T-helper 17 cell (primary cell): ENCODE measurements at regions not wholly inside any gene's neighbourhood (a gene's known extent, or its start where the extent isn't known, plus 50 kb on each side); places are given as distances from the start of the nearest gene placed in this dataset.
"Not testable (repeated sequence)": the region's sequence is repeated elsewhere in the genome, so short reads cannot be mapped to it uniquely, and the experiment has no call there.

ENCODE experiments used
- ATAC-seq: fragments of 150-1000 bp; cut with Tn5 transposase; 2 replicates; pipeline ENCODE4 v1.10.0; 2021; ENCODE audit warnings: mild to moderate bottlenecking, moderate library complexity
- DNase-seq, 3 donors: peaks; one replicate each; pipeline versions ENCODE4 v3.0.0 to v3.0.0-alpha.2; 2020 to 2021
- H3K9me3 ChIP-seq: one replicate; pipeline ENCODE4 v1.7.0; 2013; ENCODE audit warnings: low read length, mild to moderate bottlenecking; ENCODE audit not compliant: control insufficient read depth, poor library complexity, severe bottlenecking
- H3K27ac Mint-ChIP-seq: one replicate; pipeline ENCODE4 v1.8.0; 2022; ENCODE audit warnings: mild to moderate bottlenecking, moderate library complexity, mixed read lengths
- H3K27me3 Mint-ChIP-seq: one replicate; pipeline ENCODE4 v1.8.0; 2022; ENCODE audit warnings: mixed read lengths
- H3K36me3 Mint-ChIP-seq: one replicate; pipeline ENCODE4 v1.8.0; 2022; ENCODE audit warnings: low read depth, mixed read lengths
- H3K4me1 Mint-ChIP-seq: one replicate; pipeline ENCODE4 v1.8.0; 2022; ENCODE audit warnings: mild to moderate bottlenecking, mixed read lengths
- H3K4me3 Mint-ChIP-seq: one replicate; pipeline ENCODE4 v1.8.0; 2022; ENCODE audit warnings: mild to moderate bottlenecking, moderate library complexity, mixed read lengths

DNA sequence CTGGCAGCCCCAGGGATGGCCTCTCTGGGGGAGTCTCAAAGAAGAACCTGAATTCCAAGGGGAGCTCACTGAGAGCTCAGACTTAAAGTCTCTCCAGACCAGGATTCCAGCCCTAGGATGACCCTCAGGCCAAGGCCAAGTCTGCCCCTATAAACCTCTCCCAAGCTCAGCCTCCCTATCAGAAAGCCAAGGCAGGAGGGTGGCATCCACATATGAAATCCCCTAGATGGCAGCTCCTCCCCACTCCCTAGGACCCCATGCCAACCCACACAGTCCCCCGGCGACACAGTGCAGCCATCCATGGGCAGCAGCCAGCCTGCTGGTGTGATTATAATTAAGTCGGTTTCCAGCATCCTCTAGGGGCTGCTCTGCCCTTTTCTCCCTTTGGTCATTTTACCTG, 269.9 kb downstream of the CDK5RAP2 start:
- H3K36me3 Mint-ChIP-seq, result no peaks in the 10 kb centered on the region
- peaks cover 31% of the 10 kb centered on the region for H3K27me3 Mint-ChIP-seq
- ATAC-seq (no peak), DNase-seq (no peak)
- no peak overlapping the region for H3K4me3 Mint-ChIP-seq
- no peaks in the 10 kb centered on the region for H3K9me3 ChIP-seq
- peaks cover 2% of the 10 kb centered on the region for H3K4me1 Mint-ChIP-seq
- H3K27ac Mint-ChIP-seq, result no peak overlapping the region

DNA sequence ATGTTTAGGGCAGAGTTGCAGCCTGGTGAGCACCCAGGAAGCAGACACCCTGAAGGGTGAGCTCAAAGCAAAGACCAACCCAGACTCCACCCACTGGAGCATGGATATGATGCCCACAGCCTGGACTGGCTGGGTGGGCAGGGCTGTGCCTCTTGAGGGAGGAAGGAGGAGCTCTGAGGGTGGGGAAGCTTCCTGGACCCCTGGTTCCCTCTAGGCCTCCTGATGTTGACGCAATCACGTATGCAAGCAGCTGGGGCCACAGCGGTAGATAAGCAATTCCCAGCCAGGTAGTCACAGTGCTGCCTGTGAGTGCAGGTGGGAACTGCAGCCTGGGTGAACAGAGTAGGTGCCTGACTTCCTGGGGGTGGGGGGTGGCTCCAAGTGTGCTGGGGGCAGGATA, 271.5 kb downstream of the CDK5RAP2 start:
- H3K27ac Mint-ChIP-seq, result no peak overlapping the region
- H3K9me3 ChIP-seq, result no peaks in the 10 kb centered on the region
- ATAC-seq (no peak), DNase-seq (no peak)
- peaks cover 31% of the 10 kb centered on the region for H3K27me3 Mint-ChIP-seq
- no peaks in the 10 kb centered on the region for H3K36me3 Mint-ChIP-seq
- H3K4me3 Mint-ChIP-seq, result no peak overlapping the region
- H3K4me1 Mint-ChIP-seq, result peaks cover 2% of the 10 kb centered on the region

GRCh38 chr9:120307599-120307998, 272.4 kb downstream of the CDK5RAP2 start:
- H3K9me3 ChIP-seq, result no peaks in the 10 kb centered on the region
- Mint-ChIP-seq H3K27me3 (peaks cover 31% of the 10 kb centered on the region), H3K27ac (no peak overlapping the region), H3K4me3 (no peak overlapping the region), H3K36me3 (no peaks in the 10 kb centered on the region), H3K4me1 (peaks cover 2% of the 10 kb centered on the region)
- DNase-seq (no peak), ATAC-seq (no peak)

GRCh38 chr9:120306561-120306960, 273.4 kb downstream of the CDK5RAP2 start:
- peaks cover 2% of the 10 kb centered on the region for H3K4me1 Mint-ChIP-seq
- H3K9me3 ChIP-seq, result no peaks in the 10 kb centered on the region
- no peak overlapping the region for H3K4me3 Mint-ChIP-seq
- H3K27me3 Mint-ChIP-seq, result peaks cover 31% of the 10 kb centered on the region
- no peaks in the 10 kb centered on the region for H3K36me3 Mint-ChIP-seq
- H3K27ac Mint-ChIP-seq, result no peak overlapping the region
- ATAC-seq (no peak), DNase-seq (no peak)

- Mint-ChIP-seq H3K27me3 (peaks cover 31% of the 10 kb centered on the region), H3K4me3 (no peak overlapping the region), H3K36me3 (no peaks in the 10 kb centered on the region), H3K27ac (no peak overlapping the region), H3K4me1 (peaks cover 2% of the 10 kb centered on the region)
- H3K9me3 ChIP-seq, result no peaks in the 10 kb centered on the region
- ATAC-seq, result no peak
- no peak for DNase-seq
These were observed 273.9 kb downstream of the CDK5RAP2 start for GRCh38 chr9:120306088-120306487.

DNA sequence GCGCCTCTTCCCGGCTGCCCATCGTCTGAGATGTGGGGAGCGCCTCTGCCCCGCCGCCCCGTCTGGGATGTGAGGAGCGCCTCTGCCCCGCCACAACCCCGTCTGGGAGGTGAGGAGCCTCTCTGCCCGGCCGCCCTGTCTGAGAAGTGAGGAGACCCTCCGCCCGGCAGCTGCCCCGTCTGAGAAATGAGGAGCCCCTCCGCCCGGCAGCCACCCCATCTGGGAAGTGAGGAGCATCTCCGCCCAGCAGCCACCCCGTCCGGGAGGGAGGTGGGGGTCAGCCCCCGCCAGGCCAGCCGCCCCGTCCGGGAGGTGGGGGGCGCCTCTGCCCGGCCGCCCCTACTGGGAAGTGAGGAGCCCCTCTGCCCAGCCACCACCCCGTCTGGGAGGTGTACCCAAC, 275.1 kb downstream of the CDK5RAP2 start:
- H3K4me3 Mint-ChIP-seq, H3K36me3 Mint-ChIP-seq, H3K4me1 Mint-ChIP-seq, DNase-seq, H3K27ac Mint-ChIP-seq, H3K9me3 ChIP-seq, ATAC-seq: not testable (repeated sequence)
- peaks cover 31% of the 10 kb centered on the region for H3K27me3 Mint-ChIP-seq

DNA sequence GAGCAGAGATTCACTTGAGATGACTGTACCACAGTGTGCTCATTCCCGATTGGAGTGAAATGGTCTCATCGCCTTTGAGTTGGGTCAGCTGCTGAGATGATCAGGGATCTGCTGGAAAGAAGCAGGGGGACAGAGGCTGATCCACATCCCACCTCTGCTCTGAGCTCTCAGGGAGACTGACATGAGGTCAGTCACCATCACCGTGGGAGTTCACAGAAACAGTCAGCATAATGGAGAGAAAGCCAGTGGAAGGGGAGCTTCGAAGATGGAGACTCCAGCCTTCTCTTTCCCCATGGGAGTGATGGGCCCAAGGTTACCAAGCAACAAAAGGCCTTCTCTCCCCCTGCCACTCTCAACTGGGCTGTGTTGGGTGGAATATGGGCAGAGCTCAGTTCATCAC, 276.4 kb downstream of the CDK5RAP2 start:
- ATAC-seq (no peak), DNase-seq (no peak)
- Mint-ChIP-seq H3K27me3 (peaks cover 25% of the 10 kb centered on the region), H3K4me1 (peaks cover 2% of the 10 kb centered on the region), H3K4me3 (no peak overlapping the region), H3K36me3 (peaks cover 3% of the 10 kb centered on the region), H3K27ac (no peak overlapping the region)
- H3K9me3 ChIP-seq, result no peaks in the 10 kb centered on the region

GRCh38 chr9:120299785-120300184, 280.2 kb downstream of the CDK5RAP2 start:
- no peak for ATAC-seq
- Mint-ChIP-seq H3K4me3 (no peak overlapping the region), H3K4me1 (no peaks in the 10 kb centered on the region), H3K36me3 (peaks cover 3% of the 10 kb centered on the region), H3K27me3 (peaks cover 8% of the 10 kb centered on the region), H3K27ac (no peak overlapping the region)
- no peaks in the 10 kb centered on the region for H3K9me3 ChIP-seq
- no peak for DNase-seq

- no peak overlapping the region for H3K4me3 Mint-ChIP-seq
- ATAC-seq (no peak), DNase-seq (no peak)
- no peak overlapping the region for H3K27ac Mint-ChIP-seq
- no peaks in the 10 kb centered on the region for H3K36me3 Mint-ChIP-seq
- H3K9me3 ChIP-seq, result no peaks in the 10 kb centered on the region
- no peaks in the 10 kb centered on the region for H3K4me1 Mint-ChIP-seq
- peaks cover 8% of the 10 kb centered on the region for H3K27me3 Mint-ChIP-seq
These were observed 286.0 kb downstream of the CDK5RAP2 start for GRCh38 chr9:120294003-120294402.

DNA sequence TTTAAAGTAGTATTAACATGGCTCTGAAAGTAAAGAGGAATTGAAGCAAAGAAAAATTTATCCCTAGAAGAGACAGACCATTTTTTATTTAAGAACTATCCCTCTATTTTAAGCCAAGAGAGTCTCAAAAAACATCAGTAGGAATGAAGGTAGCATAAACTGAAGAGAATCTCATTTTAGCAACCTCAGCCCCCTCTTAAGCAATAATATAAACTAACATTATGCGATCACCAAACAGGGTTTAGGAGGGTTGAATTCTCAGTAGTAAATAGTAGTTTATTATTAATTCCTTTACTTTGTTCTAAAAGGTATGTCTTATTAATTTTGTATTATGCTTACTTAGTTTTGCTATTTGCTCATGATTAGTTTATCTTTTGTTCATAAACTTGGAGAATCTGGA, 287.4 kb downstream of the CDK5RAP2 start:
- Mint-ChIP-seq H3K4me3 (no peak overlapping the region), H3K27me3 (peaks cover 8% of the 10 kb centered on the region), H3K36me3 (peaks cover 2% of the 10 kb centered on the region), H3K4me1 (no peaks in the 10 kb centered on the region), H3K27ac (no peak overlapping the region)
- no peaks in the 10 kb centered on the region for H3K9me3 ChIP-seq
- no peak for ATAC-seq
- no peak for DNase-seq

DNA sequence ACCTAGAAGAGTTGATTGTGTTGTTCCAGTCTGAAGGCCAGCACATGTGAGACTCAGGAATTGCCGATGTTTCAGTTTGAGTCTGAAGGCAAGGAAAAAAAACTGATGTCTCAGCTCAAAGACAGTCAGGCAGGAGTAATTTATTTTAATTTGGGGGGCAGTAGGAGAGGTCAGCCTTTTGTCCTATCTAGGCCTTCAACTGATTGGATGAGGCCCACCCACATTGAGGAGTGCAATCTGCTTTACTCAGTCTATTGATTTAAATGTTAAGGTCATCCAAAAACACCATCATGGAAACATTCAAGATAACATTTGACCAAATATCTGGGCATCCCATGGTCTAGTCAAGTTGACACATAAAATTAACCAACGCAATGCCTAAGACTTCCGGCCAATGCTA, 288.9 kb downstream of the CDK5RAP2 start:
- ATAC-seq, result no peak
- Mint-ChIP-seq H3K36me3 (peaks cover 2% of the 10 kb centered on the region), H3K27me3 (peaks cover under 1% of the 10 kb centered on the region), H3K27ac (no peak overlapping the region), H3K4me3 (no peak overlapping the region), H3K4me1 (no peaks in the 10 kb centered on the region)
- H3K9me3 ChIP-seq, result no peaks in the 10 kb centered on the region
- no peak for DNase-seq

GRCh38 chr9:120289990-120290975, 289.7 kb downstream of the CDK5RAP2 start:
- Mint-ChIP-seq H3K27me3 (no peaks in the 10 kb centered on the region), H3K4me3 (no peak overlapping the region), H3K4me1 (no peaks in the 10 kb centered on the region), H3K27ac (no peak overlapping the region), H3K36me3 (peaks cover 2% of the 10 kb centered on the region)
- H3K9me3 ChIP-seq, result no peaks in the 10 kb centered on the region
- ATAC-seq (no peak), DNase-seq (no peak)

- H3K4me3 Mint-ChIP-seq, result no peak overlapping the region
- H3K9me3 ChIP-seq, result no peaks in the 10 kb centered on the region
- H3K36me3 Mint-ChIP-seq, result peaks cover 2% of the 10 kb centered on the region
- no peaks in the 10 kb centered on the region for H3K4me1 Mint-ChIP-seq
- DNase-seq (no peak), ATAC-seq (no peak)
- no peaks in the 10 kb centered on the region for H3K27me3 Mint-ChIP-seq
- H3K27ac Mint-ChIP-seq, result no peak overlapping the region
These were observed 290.9 kb downstream of the CDK5RAP2 start for GRCh38 chr9:120289098-120289497.

DNA sequence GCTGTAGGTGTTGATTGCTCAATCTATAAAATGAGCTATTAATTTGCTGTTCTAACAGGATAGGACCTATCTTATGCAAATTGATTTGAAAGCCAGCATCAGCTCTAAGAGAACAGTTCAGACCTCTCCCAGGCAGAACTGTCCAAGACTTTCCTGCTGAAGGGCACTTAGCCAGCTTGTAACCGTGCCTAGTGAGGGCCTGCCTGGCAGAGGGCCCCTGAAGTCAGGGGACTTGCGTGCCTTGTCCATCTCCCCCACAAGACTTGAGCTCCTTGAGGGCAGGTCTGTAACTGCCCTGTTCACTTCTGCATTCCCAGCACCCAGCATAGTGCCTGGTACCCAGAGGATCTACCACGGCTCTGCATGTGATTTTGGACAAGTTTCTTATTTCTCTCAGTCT, 293.4 kb downstream of the CDK5RAP2 start:
- no peaks in the 10 kb centered on the region for H3K9me3 ChIP-seq
- no peak for ATAC-seq
- Mint-ChIP-seq H3K36me3 (peaks cover 2% of the 10 kb centered on the region), H3K4me3 (no peak overlapping the region), H3K27me3 (no peaks in the 10 kb centered on the region), H3K4me1 (no peaks in the 10 kb centered on the region), H3K27ac (no peak overlapping the region)
- no peak for DNase-seq
